ENCODE measurements at regions not wholly inside any gene's neighbourhood (a gene's known extent, or its start where the extent isn't known, plus 50 kb on each side); places are given as distances from the start of the nearest gene placed in this dataset.
"Not testable (repeated sequence)": the region's sequence is repeated elsewhere in the genome, so short reads cannot be mapped to it uniquely, and the experiment has no call there.

DNA sequence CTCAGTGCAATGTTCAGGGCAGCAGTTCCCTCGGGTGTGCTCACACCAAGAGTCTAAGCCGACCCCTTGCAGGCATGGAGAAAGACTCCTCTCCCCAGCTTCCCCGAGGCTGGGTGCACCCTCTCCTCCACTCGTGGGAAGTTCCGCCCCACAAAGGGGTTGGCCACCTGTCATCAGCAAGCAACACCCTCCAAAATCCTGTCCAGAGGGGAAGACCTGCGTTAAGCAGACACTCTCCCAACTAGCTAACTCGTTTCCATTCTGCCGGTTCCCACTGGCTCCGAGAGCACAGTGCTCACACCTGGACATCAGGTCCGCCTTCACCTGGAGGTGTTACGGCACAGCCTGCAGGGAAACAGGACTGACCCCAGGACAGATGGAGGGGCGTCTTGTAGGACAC is 117.9 kb upstream of the IRX4 start:
- H3K9me3 Mint-ChIP-seq, result peaks cover 24% of the 10 kb centered on the region
- intact Hi-C loops (cut with micrococcal nuclease), result no loop called here
- no peak overlapping the region for H3K4me3 Mint-ChIP-seq
- H3K36me3 Mint-ChIP-seq (ENCODE audit: low read depth), result no peaks in the 10 kb centered on the region
- H3K4me1 Mint-ChIP-seq (ENCODE audit: low read depth), result no peaks in the 10 kb centered on the region
- H3K27me3 Mint-ChIP-seq, result no peaks in the 10 kb centered on the region
- no peak overlapping the region for H3K27ac Mint-ChIP-seq

DNA sequence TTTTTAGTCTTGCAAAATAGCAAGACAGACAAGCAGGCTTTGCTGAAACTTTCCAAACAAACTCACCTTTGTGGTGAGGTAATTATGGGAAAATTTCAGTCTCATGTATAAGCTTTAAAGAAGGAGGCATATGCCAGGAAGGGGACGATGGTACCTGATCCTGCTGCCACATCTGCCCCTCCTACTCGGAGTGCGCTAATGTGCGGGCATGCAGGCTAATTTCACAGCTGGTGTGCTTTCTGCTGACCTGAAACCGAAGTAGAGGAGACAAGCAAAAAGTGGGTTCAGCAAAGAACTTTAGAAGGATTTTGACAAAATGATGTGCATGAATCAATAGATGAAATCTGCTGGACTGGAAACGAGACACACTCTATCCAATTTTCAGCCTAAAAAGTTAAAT is 117.1 kb upstream of the IRX4 start:
- no peaks in the 10 kb centered on the region for H3K4me1 Mint-ChIP-seq (ENCODE audit: low read depth)
- intact Hi-C loops (cut with micrococcal nuclease), result no loop called here
- peaks cover 27% of the 10 kb centered on the region for H3K9me3 Mint-ChIP-seq
- H3K27ac Mint-ChIP-seq, result no peak overlapping the region
- H3K4me3 Mint-ChIP-seq, result no peak overlapping the region
- no peaks in the 10 kb centered on the region for H3K36me3 Mint-ChIP-seq (ENCODE audit: low read depth)
- H3K27me3 Mint-ChIP-seq, result no peaks in the 10 kb centered on the region

DNA sequence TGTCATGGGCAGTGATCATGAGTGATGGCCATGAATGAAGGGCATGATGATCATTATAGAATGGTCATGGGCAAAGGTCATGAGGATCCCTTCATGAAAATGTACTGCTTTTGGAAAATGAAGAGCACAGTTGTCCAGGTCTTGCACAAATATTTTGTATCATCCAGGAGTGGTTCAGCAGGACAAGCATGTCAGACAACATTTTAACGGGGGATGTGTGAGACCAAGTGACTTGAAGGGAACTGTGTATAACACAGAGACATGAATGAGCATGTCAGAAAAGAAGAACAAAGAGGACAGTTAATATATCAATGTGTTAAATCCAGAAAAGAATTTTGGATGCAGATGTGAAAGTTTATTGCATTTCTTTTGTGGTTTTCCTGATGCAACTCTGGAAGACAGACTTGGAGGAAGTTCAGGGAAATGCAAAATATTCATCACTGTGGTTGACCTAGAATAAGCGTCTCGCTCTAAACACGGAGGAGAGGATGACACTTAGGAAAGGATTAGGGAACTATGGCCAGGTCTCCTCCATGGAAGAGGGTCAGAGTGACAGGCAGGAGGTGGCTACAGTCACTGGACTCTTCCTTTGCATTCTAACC is 116.1 kb upstream of the IRX4 start:
- H3K27ac Mint-ChIP-seq, result no peak overlapping the region
- intact Hi-C loops (cut with micrococcal nuclease), result no loop called here
- H3K27me3 Mint-ChIP-seq, result no peaks in the 10 kb centered on the region
- H3K4me3 Mint-ChIP-seq, result no peak overlapping the region
- no peaks in the 10 kb centered on the region for H3K4me1 Mint-ChIP-seq (ENCODE audit: low read depth)
- no peaks in the 10 kb centered on the region for H3K36me3 Mint-ChIP-seq (ENCODE audit: low read depth)
- peaks cover 37% of the 10 kb centered on the region for H3K9me3 Mint-ChIP-seq

DNA sequence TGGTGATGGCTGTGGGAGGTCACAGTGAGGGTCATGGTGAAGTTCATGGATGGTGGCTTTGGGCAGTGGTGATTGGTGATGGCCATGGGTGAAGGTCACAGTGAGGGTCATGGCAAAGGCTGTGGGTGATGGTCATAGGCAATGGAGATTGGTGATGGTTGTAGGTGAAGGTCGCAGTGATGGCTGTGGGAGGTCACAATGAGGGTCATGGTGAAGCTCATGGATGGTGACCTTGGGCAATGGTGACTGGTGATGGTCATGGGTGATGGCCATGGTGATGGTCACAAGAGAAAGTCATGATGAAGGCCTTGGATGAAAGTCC is 115.6 kb upstream of the IRX4 start:
- Mint-ChIP-seq H3K36me3 (ENCODE audit: low read depth) (no peaks in the 10 kb centered on the region), H3K27ac (no peak overlapping the region), H3K4me1 (ENCODE audit: low read depth) (no peaks in the 10 kb centered on the region), H3K4me3 (no peak overlapping the region), H3K9me3 (peaks cover 40% of the 10 kb centered on the region), H3K27me3 (no peaks in the 10 kb centered on the region)
- intact Hi-C loops (cut with micrococcal nuclease), result no loop called here

DNA sequence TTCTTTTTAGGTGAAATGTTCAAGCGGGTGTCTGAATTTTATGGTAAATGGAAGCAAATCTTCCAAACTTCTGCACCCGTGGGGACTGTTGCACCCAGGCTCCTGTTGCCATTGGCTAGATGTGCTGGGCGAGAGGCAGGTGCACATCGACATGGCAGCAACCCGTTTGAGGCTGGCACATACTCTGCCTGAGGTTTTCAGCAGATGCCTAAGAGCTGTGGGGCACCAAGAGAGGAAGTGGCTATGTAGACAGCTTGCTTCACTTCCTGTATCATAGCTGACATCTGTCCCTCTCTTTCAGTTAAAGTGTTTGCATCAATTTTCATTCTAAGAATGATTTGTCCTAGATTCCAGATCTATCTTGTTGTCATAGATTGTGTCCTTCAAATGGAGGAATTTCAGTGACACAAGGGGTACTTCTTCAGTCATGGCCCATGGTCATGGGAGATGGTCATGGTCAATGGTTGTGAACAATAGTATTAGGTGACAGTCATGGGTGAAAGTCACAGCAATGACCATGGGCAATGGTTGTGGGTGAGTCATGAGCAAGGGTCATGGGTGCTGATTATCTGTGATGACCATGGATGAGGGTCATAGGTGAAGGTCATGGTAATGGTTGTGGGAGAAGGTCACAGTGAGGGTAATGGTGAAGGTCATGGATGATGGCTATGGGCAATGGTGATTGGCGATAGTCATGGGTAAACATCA is 115.1 kb upstream of the IRX4 start:
- no peaks in the 10 kb centered on the region for H3K36me3 Mint-ChIP-seq (ENCODE audit: low read depth)
- H3K27ac Mint-ChIP-seq, result no peak overlapping the region
- intact Hi-C loops (cut with micrococcal nuclease), result no loop called here
- peaks cover 43% of the 10 kb centered on the region for H3K9me3 Mint-ChIP-seq
- no peaks in the 10 kb centered on the region for H3K4me1 Mint-ChIP-seq (ENCODE audit: low read depth)
- H3K4me3 Mint-ChIP-seq, result no peak overlapping the region
- H3K27me3 Mint-ChIP-seq, result no peaks in the 10 kb centered on the region

DNA sequence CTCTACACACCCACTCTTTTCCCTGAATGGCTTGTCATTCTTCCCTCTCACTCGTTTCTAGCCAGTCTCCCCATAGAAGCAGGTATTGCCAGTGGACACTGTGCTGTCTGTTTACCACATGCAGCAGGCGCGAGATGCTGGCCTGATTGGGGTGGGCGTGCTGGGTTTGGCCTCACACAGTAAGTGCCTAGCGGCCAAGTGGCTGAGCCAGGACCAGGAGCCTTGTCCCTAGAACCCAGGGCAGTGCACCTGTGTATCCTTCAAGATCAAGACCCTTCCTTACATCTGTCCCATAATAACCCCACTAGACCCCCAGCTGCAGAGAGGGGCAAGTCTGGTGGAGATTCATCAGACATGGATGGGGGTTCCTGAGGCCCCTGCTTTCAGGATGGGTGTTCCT is 112.8 kb upstream of the IRX4 start:
- H3K4me1 Mint-ChIP-seq (ENCODE audit: low read depth), result no peaks in the 10 kb centered on the region
- H3K9me3 Mint-ChIP-seq, result peaks cover 49% of the 10 kb centered on the region
- no peak overlapping the region for H3K4me3 Mint-ChIP-seq
- intact Hi-C loops (cut with micrococcal nuclease), result no loop called here
- no peaks in the 10 kb centered on the region for H3K36me3 Mint-ChIP-seq (ENCODE audit: low read depth)
- H3K27ac Mint-ChIP-seq, result no peak overlapping the region
- no peaks in the 10 kb centered on the region for H3K27me3 Mint-ChIP-seq

DNA sequence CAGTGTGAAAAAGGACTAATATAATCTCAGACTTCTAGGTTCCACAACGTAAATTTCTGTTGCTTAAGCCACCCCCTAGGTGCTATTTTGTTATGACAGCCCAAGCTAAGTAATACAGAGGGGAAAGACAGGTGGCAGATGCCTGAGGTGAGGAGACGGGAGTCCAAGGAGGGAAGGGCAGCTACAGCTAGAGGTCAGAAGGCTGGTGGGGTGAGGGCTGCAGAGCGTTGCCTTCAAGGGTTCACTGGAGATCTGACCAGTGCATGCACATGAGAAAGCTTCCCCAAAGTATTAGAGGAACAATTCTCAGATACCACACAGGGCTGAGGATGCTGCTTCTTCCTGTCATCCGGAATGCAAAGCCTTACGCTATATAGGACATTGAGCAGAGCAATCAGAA is 104.7 kb upstream of the IRX4 start:
- no peaks in the 10 kb centered on the region for H3K4me1 Mint-ChIP-seq (ENCODE audit: low read depth)
- peaks cover 22% of the 10 kb centered on the region for H3K9me3 Mint-ChIP-seq
- no peaks in the 10 kb centered on the region for H3K27me3 Mint-ChIP-seq
- H3K27ac Mint-ChIP-seq, result no peak overlapping the region
- intact Hi-C loops (cut with micrococcal nuclease), result no loop called here
- no peak overlapping the region for H3K4me3 Mint-ChIP-seq
- no peaks in the 10 kb centered on the region for H3K36me3 Mint-ChIP-seq (ENCODE audit: low read depth)

DNA sequence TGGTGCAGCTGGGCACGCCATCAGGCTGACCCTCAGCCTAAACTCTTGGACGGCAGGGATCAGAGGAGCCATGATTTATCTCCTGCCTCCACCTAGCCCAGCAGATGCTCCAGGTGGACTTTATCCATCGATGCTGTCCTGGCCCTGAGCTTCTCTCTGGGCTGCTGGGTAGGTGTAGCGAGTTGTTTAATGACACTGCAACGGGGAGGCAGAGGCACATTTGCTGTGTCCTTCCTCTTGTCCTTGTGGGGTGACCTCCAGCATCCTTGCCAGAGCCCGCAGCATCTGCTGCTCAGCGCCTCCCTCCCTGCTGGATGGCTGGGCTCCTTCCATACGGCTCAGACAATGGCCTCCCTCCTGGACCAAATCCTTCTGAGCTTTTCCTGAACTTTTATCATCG is 103.1 kb upstream of the IRX4 start:
- no peaks in the 10 kb centered on the region for H3K27me3 Mint-ChIP-seq

DNA sequence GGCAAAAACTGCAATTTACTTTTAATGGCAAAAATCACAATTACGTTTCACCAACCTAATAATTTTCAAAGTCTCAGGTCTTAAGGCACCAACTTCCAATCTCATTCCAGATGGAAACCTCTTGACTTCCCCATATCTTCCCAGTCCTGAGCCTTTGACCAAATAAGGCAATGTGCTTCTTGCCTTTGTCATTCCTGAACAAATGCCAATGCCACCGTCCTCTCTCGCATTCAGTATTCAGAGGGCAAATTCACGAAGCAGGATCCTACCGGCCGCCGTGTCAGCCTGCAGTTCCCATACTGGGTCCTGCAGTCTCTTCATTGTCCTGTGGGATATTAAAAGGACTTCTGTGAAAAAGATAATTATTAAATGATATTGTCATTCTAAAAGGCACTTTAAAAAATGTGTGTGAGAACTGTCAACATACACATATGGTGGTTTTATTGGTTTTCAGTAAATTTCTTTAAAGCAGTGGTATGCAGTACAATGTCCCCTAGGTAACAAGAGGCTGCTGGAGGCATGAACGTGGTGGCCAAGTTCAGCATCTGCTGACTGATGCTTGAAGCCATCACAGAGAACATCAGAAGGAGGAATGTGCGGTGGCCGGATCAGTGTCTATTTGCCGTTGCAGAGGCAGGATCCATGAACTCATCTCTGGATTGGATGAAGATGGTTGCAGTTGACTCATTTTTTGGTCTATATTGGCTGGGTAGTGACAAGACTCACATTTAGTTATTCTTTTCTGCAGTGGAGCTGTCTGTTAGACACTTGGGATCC is 101.4 kb upstream of the IRX4 start:
- H3K36me3 Mint-ChIP-seq (ENCODE audit: low read depth), result no peaks in the 10 kb centered on the region
- H3K9me3 Mint-ChIP-seq, result peaks cover 9% of the 10 kb centered on the region
- H3K4me3 Mint-ChIP-seq, result no peak overlapping the region
- intact Hi-C loops (cut with micrococcal nuclease), result no loop called here
- H3K27ac Mint-ChIP-seq, result no peak overlapping the region
- no peaks in the 10 kb centered on the region for H3K4me1 Mint-ChIP-seq (ENCODE audit: low read depth)
- no peaks in the 10 kb centered on the region for H3K27me3 Mint-ChIP-seq

More for the DNA sequence above, 103.1 kb upstream of the IRX4 start:
- Mint-ChIP-seq H3K4me1 (ENCODE audit: low read depth) (no peaks in the 10 kb centered on the region), H3K4me3 (no peak overlapping the region), H3K9me3 (peaks cover 20% of the 10 kb centered on the region), H3K36me3 (ENCODE audit: low read depth) (no peaks in the 10 kb centered on the region), H3K27ac (no peak overlapping the region)
- intact Hi-C loops (cut with micrococcal nuclease), result no loop called here

DNA sequence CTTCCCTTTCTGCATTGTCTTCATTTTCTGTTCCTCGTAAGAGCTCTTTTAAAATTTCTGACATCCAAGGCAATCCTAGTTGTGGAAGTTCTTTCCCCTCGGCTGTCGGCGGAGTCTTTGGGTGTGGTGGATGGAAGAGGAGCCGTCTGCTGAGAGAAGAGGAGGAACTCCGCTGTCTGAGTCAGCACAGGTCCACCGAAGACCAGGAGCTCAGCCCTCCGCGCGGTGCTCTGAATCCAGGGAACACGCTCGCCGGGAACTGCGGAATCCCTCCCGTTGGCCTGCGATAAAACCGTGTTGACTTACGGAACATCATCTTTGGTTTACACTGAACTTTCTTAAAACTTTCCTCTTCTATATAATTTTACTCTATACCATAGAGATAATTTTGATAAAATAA is 100.7 kb upstream of the IRX4 start:
- H3K4me1 Mint-ChIP-seq (ENCODE audit: low read depth), result no peaks in the 10 kb centered on the region
- no peaks in the 10 kb centered on the region for H3K36me3 Mint-ChIP-seq (ENCODE audit: low read depth)
- H3K27ac Mint-ChIP-seq, result no peak overlapping the region
- peaks cover 9% of the 10 kb centered on the region for H3K9me3 Mint-ChIP-seq
- H3K4me3 Mint-ChIP-seq, result no peak overlapping the region
- H3K27me3 Mint-ChIP-seq, result no peaks in the 10 kb centered on the region
- intact Hi-C loops (cut with micrococcal nuclease), result no loop called here

DNA sequence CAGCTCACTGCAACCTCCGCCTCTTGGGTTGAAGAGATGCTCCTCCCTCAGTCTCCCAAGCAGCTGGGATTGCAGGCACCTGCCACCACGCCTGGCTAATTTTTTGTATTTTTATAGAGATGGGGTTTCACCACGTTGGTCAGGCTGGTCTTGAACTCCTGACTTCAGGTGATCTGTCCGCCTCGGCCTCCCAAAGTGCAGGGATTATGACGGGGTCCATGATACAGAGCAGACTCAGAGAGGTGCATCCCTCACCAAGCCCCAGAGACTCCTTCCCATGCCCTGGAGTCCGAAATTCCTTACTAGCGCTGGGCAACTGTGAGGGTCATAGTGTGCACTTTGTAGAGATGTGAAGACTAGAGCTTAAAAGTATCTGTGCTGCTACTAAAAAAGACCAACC is 99.8 kb upstream of the IRX4 start:
- intact Hi-C loops (cut with micrococcal nuclease); H3K27ac Mint-ChIP-seq; H3K4me1 Mint-ChIP-seq (ENCODE audit: low read depth); H3K4me3 Mint-ChIP-seq; H3K36me3 Mint-ChIP-seq (ENCODE audit: low read depth); H3K27me3 Mint-ChIP-seq; H3K9me3 Mint-ChIP-seq: not testable (repeated sequence)

DNA sequence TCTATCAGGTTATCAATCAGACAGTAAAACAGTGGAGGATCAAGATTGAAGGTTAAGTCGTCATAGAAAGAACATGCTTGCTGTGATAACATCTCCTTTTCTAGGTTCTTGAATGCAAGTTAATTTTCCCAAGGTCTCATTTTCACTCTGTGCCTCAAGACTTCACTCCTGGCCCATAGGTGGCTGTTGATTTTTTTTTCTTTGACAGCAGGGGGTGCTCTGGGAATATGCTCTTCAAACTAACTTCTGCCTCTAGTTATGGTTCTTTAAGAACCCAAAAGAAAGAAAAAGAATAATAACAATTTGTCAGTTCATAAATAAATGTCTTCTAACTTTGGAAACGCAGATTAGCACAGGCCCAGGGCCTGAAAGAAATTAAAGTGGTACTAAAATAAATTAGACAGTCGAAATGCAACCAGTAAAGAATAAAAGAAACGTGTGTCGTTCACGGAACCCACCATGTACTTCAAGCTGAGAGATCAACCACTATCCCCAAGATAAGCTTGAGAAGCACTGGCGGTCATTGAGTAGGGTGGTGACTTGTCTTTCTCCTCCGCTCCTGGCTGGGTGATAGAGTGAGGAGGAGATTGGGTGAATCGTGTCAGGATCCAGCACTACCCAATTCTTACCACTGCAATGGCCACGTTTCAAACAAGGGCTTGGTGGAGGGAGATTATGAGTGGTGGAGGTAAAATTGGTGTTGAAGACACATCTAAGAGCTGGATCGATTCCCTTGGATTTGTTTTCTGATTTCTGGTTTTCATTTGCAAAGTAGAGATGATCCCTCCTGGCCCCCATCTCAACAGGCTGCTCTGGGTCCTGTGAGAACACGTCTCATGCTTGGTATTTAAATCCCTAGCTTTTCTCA is 93.4 kb upstream of the IRX4 start:
- intact Hi-C loops (cut with micrococcal nuclease), result no loop called here
- no peaks in the 10 kb centered on the region for H3K9me3 Mint-ChIP-seq
- H3K4me1 Mint-ChIP-seq (ENCODE audit: low read depth), result no peaks in the 10 kb centered on the region
- no peak overlapping the region for H3K4me3 Mint-ChIP-seq
- H3K36me3 Mint-ChIP-seq (ENCODE audit: low read depth), result no peaks in the 10 kb centered on the region
- H3K27ac Mint-ChIP-seq, result no peak overlapping the region
- H3K27me3 Mint-ChIP-seq, result no peaks in the 10 kb centered on the region

DNA sequence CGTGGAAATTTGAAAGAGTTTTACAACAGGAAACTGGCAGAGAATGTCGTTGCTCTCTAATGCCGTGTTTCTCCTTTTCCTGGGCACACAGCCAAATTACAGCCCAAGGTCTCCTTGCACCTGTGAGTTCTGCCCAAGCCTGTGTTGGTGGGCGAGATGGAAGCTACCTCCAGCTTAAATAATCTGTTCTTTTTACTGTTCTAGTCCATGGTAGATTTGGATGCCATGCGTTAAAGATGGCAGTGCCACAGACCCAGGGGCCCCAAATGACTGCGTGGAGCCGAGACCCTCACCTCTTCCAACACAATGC is 92.6 kb upstream of the IRX4 start:
- Mint-ChIP-seq H3K4me3 (no peak overlapping the region), H3K9me3 (no peaks in the 10 kb centered on the region), H3K4me1 (ENCODE audit: low read depth) (no peaks in the 10 kb centered on the region), H3K27me3 (no peaks in the 10 kb centered on the region), H3K27ac (no peak overlapping the region), H3K36me3 (ENCODE audit: low read depth) (no peaks in the 10 kb centered on the region)
- intact Hi-C loops (cut with micrococcal nuclease), result no loop called here
